GM23338 (cell line): ENCODE measurements at regions not wholly inside any gene's neighbourhood (a gene's known extent, or its start where the extent isn't known, plus 50 kb on each side); places are given as distances from the start of the nearest gene placed in this dataset.

Experiments
- ATAC-seq: fragments of 200-7000 bp; cut with Tn5 transposase; 3 replicates; pipeline ENCODE4 v1.9.1; 2020
- DNase-seq: peaks from one replicate; pipeline ENCODE4 v3.0.0-alpha.2; 2015; ENCODE audit warnings: low spot score
- H2AFZ ChIP-seq: fragments of 200-600 bp; sonication (generic); 2 replicates; pipeline ENCODE4 v1.8.0; 2016; ENCODE audit warnings: antibody characterized with exemption, mild to moderate bottlenecking, moderate library complexity
- H3F3A ChIP-seq: fragments of 200-600 bp; sonication (generic); replicated peaks from 2 replicates; pipeline ENCODE4 v1.8.0; 2017; ENCODE audit warnings: antibody characterized with exemption, mixed run types, low read depth
- H3K27ac ChIP-seq: fragments of 200-600 bp; sonication (generic); 2 replicates; pipeline ENCODE4 v1.6.1; 2016; ENCODE audit warnings: low read depth
- H3K27me3 ChIP-seq: fragments of 200-600 bp; sonication (generic); 2 replicates; pipeline ENCODE4 v1.8.0; 2016; ENCODE audit warnings: mild to moderate bottlenecking, mixed run types, moderate library complexity; ENCODE audit not compliant: insufficient read depth
- H3K36me3 ChIP-seq: fragments of 200-600 bp; sonication (generic); 2 replicates; pipeline ENCODE4 v1.8.0; 2016; ENCODE audit warnings: mild to moderate bottlenecking; ENCODE audit not compliant: insufficient read depth
- H3K4me1 ChIP-seq: fragments of 200-600 bp; sonication (generic); 2 replicates; pipeline ENCODE4 v1.8.0; 2016; ENCODE audit warnings: mild to moderate bottlenecking, moderate library complexity; ENCODE audit not compliant: insufficient read depth
- H3K4me2 ChIP-seq: fragments of 200-600 bp; sonication (generic); 2 replicates; pipeline ENCODE4 v1.7.1; 2017; ENCODE audit warnings: mixed run types
- H3K4me3 ChIP-seq: fragments of 200-600 bp; sonication (generic); 2 replicates; pipeline ENCODE4 v1.6.1; 2016; ENCODE audit warnings: mixed run types
- H3K79me2 ChIP-seq: fragments of 200-600 bp; sonication (generic); replicated peaks from 2 replicates; pipeline ENCODE4 v1.8.0; 2017; ENCODE audit warnings: mild to moderate bottlenecking; ENCODE audit not compliant: insufficient read depth
- H3K9me2 ChIP-seq: fragments of 200-600 bp; sonication (generic); 2 replicates; pipeline ENCODE4 v1.8.0; 2017; ENCODE audit not compliant: insufficient read depth
- H4K20me1 ChIP-seq: fragments of 200-600 bp; sonication (generic); replicated peaks from 2 replicates; pipeline ENCODE4 v1.8.0; 2017; ENCODE audit warnings: mild to moderate bottlenecking; ENCODE audit not compliant: insufficient read depth
- H3K27ac Mint-ChIP-seq: 2 replicates; pipeline ENCODE4 v1.8.0; 2020; ENCODE audit warnings: inconsistent platforms, mild to moderate bottlenecking, moderate library complexity, mixed read lengths
- H3K27me3 Mint-ChIP-seq: 3 replicates; pipeline ENCODE4 v1.8.0; 2022; ENCODE audit warnings: low read depth, mild to moderate bottlenecking, moderate library complexity, mixed read lengths, inconsistent platforms; ENCODE audit not compliant: insufficient read depth, poor library complexity
- H3K36me3 Mint-ChIP-seq: 3 replicates; pipeline ENCODE4 v1.8.0; 2021; ENCODE audit warnings: low read depth, mild to moderate bottlenecking, inconsistent platforms, moderate library complexity, mixed read lengths
- H3K4me1 Mint-ChIP-seq: 3 replicates; pipeline ENCODE4 v1.8.0; 2020; ENCODE audit warnings: mild to moderate bottlenecking, inconsistent platforms, mixed read lengths
- H3K4me3 Mint-ChIP-seq: 3 replicates; pipeline ENCODE4 v1.8.0; 2021; ENCODE audit warnings: moderate library complexity, mild to moderate bottlenecking, inconsistent platforms, mixed read lengths
- H3K9me3 Mint-ChIP-seq: 3 replicates; pipeline ENCODE4 v1.8.0; 2020; ENCODE audit warnings: moderate library complexity, mild to moderate bottlenecking, inconsistent platforms, mixed read lengths
- CREB1 ChIP-seq: fragments of 250-450 bp; sonication (Bioruptor Pico); IDR thresholded peaks from 2 replicates; pipeline ENCODE4 v1.5.0; 2020; ENCODE audit warnings: low read depth, mild to moderate bottlenecking, moderate library complexity
- EZH2 ChIP-seq: fragments of 200-600 bp; sonication (generic); IDR thresholded peaks from one replicate; pipeline ENCODE4 v1.8.0; 2017; ENCODE audit warnings: antibody characterized with exemption, mild to moderate bottlenecking, low read depth; ENCODE audit not compliant: unreplicated experiment
- EZH2phosphoT487 ChIP-seq: fragments of 200-600 bp; sonication (generic); IDR thresholded peaks from one replicate; pipeline ENCODE4 v1.8.1; 2018; ENCODE audit warnings: antibody characterized with exemption; ENCODE audit not compliant: unreplicated experiment
- JUNB ChIP-seq: IDR thresholded peaks from one replicate; pipeline ENCODE4 v1.6.1; 2016; ENCODE audit warnings: antibody characterized with exemption; ENCODE audit not compliant: unreplicated experiment
- NANOG ChIP-seq: IDR thresholded peaks from 2 replicates; pipeline ENCODE4 v1.6.1; 2016; ENCODE audit warnings: antibody characterized with exemption, borderline replicate concordance
- STAT1 ChIP-seq: IDR thresholded peaks from one replicate; pipeline ENCODE4 v1.6.1; 2016; ENCODE audit warnings: antibody characterized with exemption; ENCODE audit not compliant: unreplicated experiment
- ZNF114 ChIP-seq: fragments of 250-450 bp; sonication (Bioruptor Pico); IDR thresholded peaks from 2 replicates; pipeline ENCODE4 v1.5.0; 2020; ENCODE audit warnings: mild to moderate bottlenecking, moderate library complexity
- ZNF331 ChIP-seq: fragments of 250-450 bp; sonication (Bioruptor Pico); IDR thresholded peaks from 2 replicates; pipeline ENCODE4 v1.5.0; 2020; ENCODE audit warnings: low read depth, mild to moderate bottlenecking, moderate library complexity
- TF ChIP-seq, protein P1 (sequence below): IDR thresholded peaks from 2 replicates; pipeline ENCODE4 v1.6.1; 2016; ENCODE audit warnings: antibody characterized with exemption
- TF ChIP-seq, protein P2 (sequence below): IDR thresholded peaks from one replicate; pipeline ENCODE4 v1.6.1; 2018; ENCODE audit warnings: antibody characterized with exemption; ENCODE audit not compliant: unreplicated experiment

DNA sequence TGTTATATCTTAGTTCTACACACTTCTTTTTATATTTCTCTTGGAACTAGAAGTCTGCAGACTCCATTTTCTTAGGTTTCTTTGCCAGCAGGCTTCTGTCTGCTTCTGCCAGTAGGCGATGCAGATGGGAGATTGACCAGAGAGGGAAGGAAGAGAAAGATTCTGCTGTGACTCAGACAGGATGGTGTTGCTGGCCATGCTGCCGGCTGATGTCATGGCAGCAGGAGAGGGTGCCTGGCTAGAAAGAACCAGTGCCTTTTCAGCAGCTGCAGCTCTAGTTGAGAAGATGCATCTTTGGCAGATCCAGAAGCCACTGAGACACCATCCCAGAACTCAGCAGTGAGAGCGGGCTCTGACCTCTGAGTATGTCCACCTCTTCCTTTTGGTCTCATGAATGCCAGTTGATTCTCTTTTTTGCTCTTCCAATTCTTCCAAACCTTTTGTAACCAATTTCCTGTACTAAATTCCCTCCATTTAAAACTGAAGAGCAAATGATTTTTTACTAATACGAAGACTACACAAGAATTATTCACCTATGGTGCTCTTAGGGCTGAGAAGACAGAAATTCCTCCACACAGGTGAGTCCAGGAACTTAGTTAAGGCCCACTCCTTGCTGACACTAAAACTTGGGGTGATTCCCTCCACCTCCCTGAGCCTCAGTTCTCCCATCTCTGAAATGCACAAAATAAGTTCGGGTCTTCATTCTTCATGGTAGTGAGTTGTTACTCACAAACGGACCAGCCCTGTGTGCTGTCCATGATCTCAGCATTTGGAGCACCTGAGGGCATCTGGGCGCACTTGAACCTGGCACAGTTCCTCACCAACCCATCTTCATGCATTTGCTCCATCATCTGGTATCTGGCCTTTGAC is 200.7 kb downstream of the MYCN start:
- Histone ChIP-seq H3K4me2 (no peak overlapping the region), H2AFZ (peak overlapping the region; percentile 72), H3K4me1 (peaks cover 8% of the 10 kb centered on the region; the same call in 1 of the 2 replicates), H3K27me3 (no peaks in the 10 kb centered on the region), H3K4me3 (no peak overlapping the region), H3F3A (no peaks in the 10 kb centered on the region), H4K20me1 (no peaks in the 10 kb centered on the region), H3K79me2 (no peaks in the 10 kb centered on the region), H3K36me3 (no peaks in the 10 kb centered on the region), H3K9me2 (peaks cover 34% of the 10 kb centered on the region), H3K27ac (no peak overlapping the region)
- Mint-ChIP-seq H3K27ac (no peak overlapping the region), H3K27me3 (no peaks in the 10 kb centered on the region), H3K4me3 (no peak overlapping the region), H3K4me1 (peaks cover 8% of the 10 kb centered on the region), H3K9me3 (peaks cover 4% of the 10 kb centered on the region; the same call in 2 of the 3 replicates), H3K36me3 (no peaks in the 10 kb centered on the region; the same call in 2 of the 3 replicates)
- TF ChIP-seq EZH2phosphoT487, result no peak
- TF ChIP-seq, protein P1, sequence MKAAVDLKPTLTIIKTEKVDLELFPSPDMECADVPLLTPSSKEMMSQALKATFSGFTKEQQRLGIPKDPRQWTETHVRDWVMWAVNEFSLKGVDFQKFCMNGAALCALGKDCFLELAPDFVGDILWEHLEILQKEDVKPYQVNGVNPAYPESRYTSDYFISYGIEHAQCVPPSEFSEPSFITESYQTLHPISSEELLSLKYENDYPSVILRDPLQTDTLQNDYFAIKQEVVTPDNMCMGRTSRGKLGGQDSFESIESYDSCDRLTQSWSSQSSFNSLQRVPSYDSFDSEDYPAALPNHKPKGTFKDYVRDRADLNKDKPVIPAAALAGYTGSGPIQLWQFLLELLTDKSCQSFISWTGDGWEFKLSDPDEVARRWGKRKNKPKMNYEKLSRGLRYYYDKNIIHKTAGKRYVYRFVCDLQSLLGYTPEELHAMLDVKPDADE, result no peak
- TF ChIP-seq STAT1, result no peak
- TF ChIP-seq NANOG, result no peak
- no peak for TF ChIP-seq CREB1 (CRISPR knock-in tag)
- TF ChIP-seq, protein P2, sequence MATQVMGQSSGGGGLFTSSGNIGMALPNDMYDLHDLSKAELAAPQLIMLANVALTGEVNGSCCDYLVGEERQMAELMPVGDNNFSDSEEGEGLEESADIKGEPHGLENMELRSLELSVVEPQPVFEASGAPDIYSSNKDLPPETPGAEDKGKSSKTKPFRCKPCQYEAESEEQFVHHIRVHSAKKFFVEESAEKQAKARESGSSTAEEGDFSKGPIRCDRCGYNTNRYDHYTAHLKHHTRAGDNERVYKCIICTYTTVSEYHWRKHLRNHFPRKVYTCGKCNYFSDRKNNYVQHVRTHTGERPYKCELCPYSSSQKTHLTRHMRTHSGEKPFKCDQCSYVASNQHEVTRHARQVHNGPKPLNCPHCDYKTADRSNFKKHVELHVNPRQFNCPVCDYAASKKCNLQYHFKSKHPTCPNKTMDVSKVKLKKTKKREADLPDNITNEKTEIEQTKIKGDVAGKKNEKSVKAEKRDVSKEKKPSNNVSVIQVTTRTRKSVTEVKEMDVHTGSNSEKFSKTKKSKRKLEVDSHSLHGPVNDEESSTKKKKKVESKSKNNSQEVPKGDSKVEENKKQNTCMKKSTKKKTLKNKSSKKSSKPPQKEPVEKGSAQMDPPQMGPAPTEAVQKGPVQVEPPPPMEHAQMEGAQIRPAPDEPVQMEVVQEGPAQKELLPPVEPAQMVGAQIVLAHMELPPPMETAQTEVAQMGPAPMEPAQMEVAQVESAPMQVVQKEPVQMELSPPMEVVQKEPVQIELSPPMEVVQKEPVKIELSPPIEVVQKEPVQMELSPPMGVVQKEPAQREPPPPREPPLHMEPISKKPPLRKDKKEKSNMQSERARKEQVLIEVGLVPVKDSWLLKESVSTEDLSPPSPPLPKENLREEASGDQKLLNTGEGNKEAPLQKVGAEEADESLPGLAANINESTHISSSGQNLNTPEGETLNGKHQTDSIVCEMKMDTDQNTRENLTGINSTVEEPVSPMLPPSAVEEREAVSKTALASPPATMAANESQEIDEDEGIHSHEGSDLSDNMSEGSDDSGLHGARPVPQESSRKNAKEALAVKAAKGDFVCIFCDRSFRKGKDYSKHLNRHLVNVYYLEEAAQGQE, result no peak
- TF ChIP-seq JUNB, result no peak
- no peak for DNase-seq
- ATAC-seq, result no peak

DNA sequence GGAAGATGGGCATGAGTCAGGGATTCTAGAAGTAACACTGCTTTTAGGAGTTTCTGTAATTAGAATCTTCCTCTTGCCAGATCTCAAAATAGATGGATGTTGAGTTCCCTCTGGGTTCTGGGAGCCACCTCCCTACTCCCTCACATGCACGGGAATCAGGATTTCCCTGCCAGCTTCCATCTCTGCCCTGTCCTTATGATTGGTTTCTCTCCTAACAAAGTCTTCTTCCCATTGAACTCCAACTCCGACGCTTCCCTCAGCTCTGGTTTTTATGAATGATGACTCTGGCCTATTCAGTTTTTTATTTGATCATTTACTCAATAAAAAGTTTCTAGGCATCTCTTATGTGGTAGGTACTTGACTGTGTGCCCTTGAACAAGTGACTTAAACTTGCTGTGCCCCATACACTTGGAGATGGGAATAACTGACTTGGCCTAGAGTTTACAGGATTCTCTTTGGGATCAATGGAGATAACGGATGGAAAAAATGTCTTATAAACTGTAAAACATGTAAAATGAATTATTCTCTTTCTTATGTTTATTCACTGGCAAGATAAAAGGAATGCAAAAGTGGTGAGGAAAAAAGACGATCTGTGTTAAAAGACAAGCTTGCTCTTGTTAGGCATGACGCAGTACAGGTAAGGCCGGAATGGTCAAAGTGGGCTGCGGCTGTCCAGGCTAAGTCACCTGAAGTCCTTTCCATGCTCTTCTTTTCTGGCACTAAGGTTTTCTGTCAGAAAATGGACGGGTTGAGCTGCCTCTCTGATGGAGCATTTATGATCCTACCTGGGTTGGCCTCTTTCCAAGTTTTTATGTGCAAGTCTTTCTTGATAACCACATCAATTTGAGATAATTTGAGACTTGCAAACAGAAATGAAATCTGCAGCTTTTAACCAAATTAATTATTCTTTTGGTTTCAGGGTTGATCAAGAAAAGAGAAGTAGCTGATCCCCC is 199.6 kb downstream of the MYCN start:
- H3K4me2 ChIP-seq, result no peak overlapping the region
- no peak overlapping the region for H3K27ac Mint-ChIP-seq
- no peak overlapping the region for H3K4me3 Mint-ChIP-seq
- no peak for ATAC-seq
- H3K9me3 Mint-ChIP-seq, result peaks cover 4% of the 10 kb centered on the region; the same call in 2 of the 3 replicates
- peaks cover 8% of the 10 kb centered on the region; the same call in 1 of the 2 replicates for H3K4me1 ChIP-seq
- no peaks in the 10 kb centered on the region for H3K36me3 ChIP-seq
- no peaks in the 10 kb centered on the region for H3F3A ChIP-seq
- no peak overlapping the region for H3K4me3 ChIP-seq
- H3K36me3 Mint-ChIP-seq, result no peaks in the 10 kb centered on the region; the same call in 2 of the 3 replicates
- H2AFZ ChIP-seq, result peak overlapping the region; percentile 72; the same call in 1 of the 2 replicates
- peaks cover 8% of the 10 kb centered on the region for H3K4me1 Mint-ChIP-seq
- peaks cover 38% of the 10 kb centered on the region for H3K9me2 ChIP-seq
- H3K27ac ChIP-seq, result no peak overlapping the region
- no peaks in the 10 kb centered on the region for H3K27me3 Mint-ChIP-seq
- no peak for DNase-seq
- H3K27me3 ChIP-seq, result no peaks in the 10 kb centered on the region
- H3K79me2 ChIP-seq, result no peaks in the 10 kb centered on the region
- no peaks in the 10 kb centered on the region for H4K20me1 ChIP-seq
- TF ChIP-seq ZNF114 (CRISPR knock-in tag) (no peak), CREB1 (CRISPR knock-in tag) (no peak), ZNF331 (CRISPR knock-in tag) (no peak), NANOG (no peak), EZH2 (no peak)
- TF ChIP-seq, protein P2, result no peak
- TF ChIP-seq, protein P1, result no peak
